Liver (tissue), 8 donors: ENCODE measurements at regions not wholly inside any gene's neighbourhood (a gene's known extent, or its start where the extent isn't known, plus 50 kb on each side); places are given as distances from the start of the nearest gene placed in this dataset.

Experiments used
- DNase-seq: peaks from one replicate; pipeline ENCODE4 v3.0.0-alpha.2; 2017; ENCODE audit warnings: low spot score
- H3K27ac ChIP-seq, 2 donors: one replicate each; pipeline ENCODE4 v1.7.0; 2013; ENCODE audit warnings: inconsistent platforms in 2 of 2, low read length in 2 of 2, control low read depth in 1 of 2, low read depth in 1 of 2, mild to moderate bottlenecking in 1 of 2
- H3K27me3 ChIP-seq, 4 donors: one replicate each; pipeline versions ENCODE4 v1.6.1 to v1.7.0; 2013; ENCODE audit warnings: low read length in 3 of 4, inconsistent platforms in 1 of 4, mild to moderate bottlenecking in 1 of 4, moderate library complexity in 1 of 4; ENCODE audit not compliant: control insufficient read depth in 4 of 4, insufficient read depth in 4 of 4
- H3K36me3 ChIP-seq, 4 donors: one replicate each; pipeline versions ENCODE4 v1.6.1 to v1.7.0; 2013; ENCODE audit warnings: low read length in 3 of 4, mild to moderate bottlenecking in 3 of 4, low read depth in 1 of 4, moderate library complexity in 1 of 4; ENCODE audit not compliant: control insufficient read depth in 4 of 4, insufficient read depth in 3 of 4
- H3K4me1 ChIP-seq, 4 donors: one replicate each; pipeline versions ENCODE4 v1.6.1 to v1.7.0; 2013; ENCODE audit warnings: low read length in 3 of 4, mild to moderate bottlenecking in 3 of 4, moderate library complexity in 1 of 4; ENCODE audit not compliant: control insufficient read depth in 4 of 4, insufficient read depth in 4 of 4
- H3K4me3 ChIP-seq, 3 donors: one replicate each; pipeline versions ENCODE4 v1.6.1 to v1.7.0; 2013; ENCODE audit warnings: low read length in 3 of 3, control low read depth in 1 of 3, low read depth in 1 of 3, mild to moderate bottlenecking in 1 of 3
- H3K9ac ChIP-seq, 2 donors: one replicate each; pipeline ENCODE4 v1.7.0; 2013; ENCODE audit warnings: low read length in 2 of 2, mild to moderate bottlenecking in 2 of 2, moderate library complexity in 2 of 2, control low read depth in 1 of 2, low read depth in 1 of 2
- H3K9me3 ChIP-seq, 4 donors: one replicate each; pipeline versions ENCODE4 v1.6.1 to v1.7.0; 2013; ENCODE audit warnings: low read length in 3 of 4; ENCODE audit not compliant: control insufficient read depth in 4 of 4
- CTCF ChIP-seq: fragments of 150-350 bp; IDR thresholded peaks from 2 replicates; pipeline ENCODE4 v1.5.1; 2017; ENCODE audit warnings: improper control_type of control experiment, low read depth, low read length; ENCODE audit not compliant: missing input control
- EGR1 ChIP-seq, 2 donors: IDR thresholded peaks; 2 replicates each; pipeline ENCODE4 v1.6.1; 2016 to 2018; ENCODE audit warnings: antibody characterized with exemption in 2 of 2, low read depth in 2 of 2
- FOXA1 ChIP-seq: IDR thresholded peaks from 2 replicates; pipeline ENCODE4 v1.6.1; 2016; ENCODE audit warnings: antibody characterized with exemption
- FOXA2 ChIP-seq: IDR thresholded peaks from 2 replicates; pipeline ENCODE4 v1.6.1; 2016; ENCODE audit warnings: antibody characterized with exemption
- GABPA ChIP-seq, 2 donors: IDR thresholded peaks in 1 of 2; conservative IDR thresholded peaks in 1 of 2; 2 replicates each; pipeline ENCODE4 v1.6.1; 2016; ENCODE audit warnings: antibody characterized with exemption in 2 of 2, mild to moderate bottlenecking in 1 of 2, moderate library complexity in 1 of 2
- HNF4A ChIP-seq, 2 donors: conservative IDR thresholded peaks; 2 replicates each; pipeline ENCODE4 v1.6.1; 2016; ENCODE audit warnings: antibody characterized with exemption in 2 of 2, mild to moderate bottlenecking in 2 of 2
- HNF4G ChIP-seq: IDR thresholded peaks from 2 replicates; pipeline ENCODE4 v1.6.1; 2016; ENCODE audit warnings: antibody characterized with exemption
- JUND ChIP-seq, 2 donors: IDR thresholded peaks; 2 replicates each; pipeline ENCODE4 v1.6.1; 2016; ENCODE audit warnings: antibody characterized with exemption in 2 of 2
- NR2F2 ChIP-seq: IDR thresholded peaks from 2 replicates; pipeline ENCODE4 v1.6.1; 2016; ENCODE audit warnings: antibody characterized with exemption
- RAD21 ChIP-seq, 2 donors: IDR thresholded peaks; 2 replicates each; pipeline ENCODE4 v1.6.1; 2016; ENCODE audit warnings: antibody characterized with exemption in 2 of 2, mild to moderate bottlenecking in 2 of 2
- RXRA ChIP-seq, 2 donors: IDR thresholded peaks; 2 replicates each; pipeline ENCODE4 v1.6.1; 2017 to 2018; ENCODE audit warnings: antibody characterized with exemption in 2 of 2, mild to moderate bottlenecking in 1 of 2
- SP1 ChIP-seq: IDR thresholded peaks from 2 replicates; pipeline ENCODE4 v1.6.1; 2018; ENCODE audit warnings: antibody characterized with exemption, mild to moderate bottlenecking
- TAF1 ChIP-seq: conservative IDR thresholded peaks from 2 replicates; pipeline ENCODE4 v1.6.1; 2016; ENCODE audit warnings: antibody characterized with exemption, mild to moderate bottlenecking
- YY1 ChIP-seq: IDR thresholded peaks from 2 replicates; pipeline ENCODE4 v1.6.1; 2016; ENCODE audit warnings: antibody characterized with exemption, mild to moderate bottlenecking
- WGBS: extraction: QIAGEN DNeasy Blood & Tissue Kit; methylation state at CpG from one replicate; pipeline ENCODE4 v1.1.7; 2013; 5-methylcytosine and 5-hydroxymethylcytosine counted together
- TF ChIP-seq, protein P1 (sequence below): IDR thresholded peaks from 2 replicates; pipeline ENCODE4 v1.6.1; 2016; ENCODE audit warnings: antibody characterized with exemption
- TF ChIP-seq, protein P2 (sequence below): IDR thresholded peaks from 2 replicates; pipeline ENCODE4 v1.6.1; 2016; ENCODE audit warnings: antibody characterized with exemption
- TF ChIP-seq, protein P3 (sequence below): IDR thresholded peaks from 2 replicates; pipeline ENCODE4 v1.6.1; 2016; ENCODE audit warnings: antibody characterized with exemption, mild to moderate bottlenecking
- TF ChIP-seq, protein P4 (sequence below): IDR thresholded peaks from 2 replicates; pipeline ENCODE4 v1.6.1; 2016; ENCODE audit warnings: antibody characterized with exemption
- donor health status: healthy.
- donor health status: healthy.
- donor health status: healthy.
- donor health status: healthy.
- donor health status: healthy.

- Histone ChIP-seq H3K27me3 (no peaks in the 10 kb centered on the region), H3K4me1 (no peaks in the 10 kb centered on the region), H3K9ac (no peak overlapping the region), H3K27ac (no peak overlapping the region), H3K4me3 (no peak overlapping the region), H3K36me3 (no peaks in the 10 kb centered on the region), H3K9me3 (no peaks in the 10 kb centered on the region)
- DNase-seq, result no peak
- TF ChIP-seq SP1 (no peak), CTCF (no peak), HNF4G (no peak), RAD21 (IDR thresholded peaks at IDR 0.05) (no peak), EGR1 (IDR thresholded peaks at IDR 0.05; ENCODE audit: low read depth in 2 of 2) (no peak), GABPA (IDR thresholded peaks at IDR 0.05 in 1 of 2, conservative IDR thresholded peaks at IDR 0.05 in 1 of 2) (no peak)
- TF ChIP-seq, protein P1, sequence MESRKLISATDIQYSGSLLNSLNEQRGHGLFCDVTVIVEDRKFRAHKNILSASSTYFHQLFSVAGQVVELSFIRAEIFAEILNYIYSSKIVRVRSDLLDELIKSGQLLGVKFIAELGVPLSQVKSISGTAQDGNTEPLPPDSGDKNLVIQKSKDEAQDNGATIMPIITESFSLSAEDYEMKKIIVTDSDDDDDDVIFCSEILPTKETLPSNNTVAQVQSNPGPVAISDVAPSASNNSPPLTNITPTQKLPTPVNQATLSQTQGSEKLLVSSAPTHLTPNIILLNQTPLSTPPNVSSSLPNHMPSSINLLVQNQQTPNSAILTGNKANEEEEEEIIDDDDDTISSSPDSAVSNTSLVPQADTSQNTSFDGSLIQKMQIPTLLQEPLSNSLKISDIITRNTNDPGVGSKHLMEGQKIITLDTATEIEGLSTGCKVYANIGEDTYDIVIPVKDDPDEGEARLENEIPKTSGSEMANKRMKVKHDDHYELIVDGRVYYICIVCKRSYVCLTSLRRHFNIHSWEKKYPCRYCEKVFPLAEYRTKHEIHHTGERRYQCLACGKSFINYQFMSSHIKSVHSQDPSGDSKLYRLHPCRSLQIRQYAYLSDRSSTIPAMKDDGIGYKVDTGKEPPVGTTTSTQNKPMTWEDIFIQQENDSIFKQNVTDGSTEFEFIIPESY, result no peak
- WGBS, result 79% methylated on average over 2 of the region's 2 CpGs
Measured at GRCh38 chr5:8828596-8829322, 717.1 kb downstream of the SEMA5A start.

DNA sequence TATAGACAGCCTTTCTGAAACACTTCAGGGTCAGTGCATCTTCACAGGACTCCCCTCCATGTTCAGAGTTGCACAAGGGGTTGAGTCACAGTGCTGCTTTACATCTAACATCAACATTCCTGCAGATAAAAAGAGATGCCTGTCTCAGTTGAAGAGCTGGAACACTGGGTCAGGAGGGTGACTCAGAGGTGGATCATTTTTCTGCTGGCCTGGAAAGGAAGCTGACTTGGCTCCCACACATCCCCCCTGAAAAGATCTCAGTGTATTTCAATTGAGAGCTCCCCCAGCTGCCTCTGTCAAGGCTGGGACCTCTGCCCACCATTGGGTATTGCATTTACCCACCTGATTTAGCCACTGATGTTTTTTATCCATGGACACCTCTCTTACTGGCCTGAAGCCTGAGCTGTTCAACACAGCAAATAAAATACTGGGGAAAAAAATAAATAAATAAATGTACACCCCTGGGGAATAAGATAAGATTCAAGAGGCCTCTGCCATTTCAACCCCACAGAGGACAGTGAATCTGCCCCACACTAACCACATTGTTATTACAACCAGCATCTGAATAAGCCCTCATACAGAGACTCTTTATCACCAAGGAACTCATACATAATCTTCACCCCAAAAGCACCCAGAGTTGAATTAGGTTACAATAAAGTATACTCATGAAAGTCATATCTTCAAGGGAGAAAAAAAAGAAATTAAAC is 716.4 kb downstream of the SEMA5A start:
- no peaks in the 10 kb centered on the region for H3K27me3 ChIP-seq
- H3K4me3 ChIP-seq, result no peak overlapping the region
- H3K9ac ChIP-seq, result no peak overlapping the region
- H3K36me3 ChIP-seq, result no peaks in the 10 kb centered on the region
- no peak for DNase-seq
- no peak overlapping the region for H3K27ac ChIP-seq
- H3K4me1 ChIP-seq, result no peaks in the 10 kb centered on the region
- TF ChIP-seq HNF4A (conservative IDR thresholded peaks at IDR 0.05), result no peak
- no peak for TF ChIP-seq FOXA1
- no peak for TF ChIP-seq CTCF
- no peak for TF ChIP-seq YY1
- TF ChIP-seq, protein P1, result no peak
- TF ChIP-seq JUND (IDR thresholded peaks at IDR 0.05), result no peak
- TF ChIP-seq RXRA (IDR thresholded peaks at IDR 0.05), result no peak
- TF ChIP-seq HNF4G, result no peak
- TF ChIP-seq EGR1 (IDR thresholded peaks at IDR 0.05; ENCODE audit: low read depth in 2 of 2), result no peak
- TF ChIP-seq GABPA (IDR thresholded peaks at IDR 0.05 in 1 of 2, conservative IDR thresholded peaks at IDR 0.05 in 1 of 2), result no peak
- TF ChIP-seq SP1, result no peak
- TF ChIP-seq NR2F2, result no peak
- TF ChIP-seq, protein P2, sequence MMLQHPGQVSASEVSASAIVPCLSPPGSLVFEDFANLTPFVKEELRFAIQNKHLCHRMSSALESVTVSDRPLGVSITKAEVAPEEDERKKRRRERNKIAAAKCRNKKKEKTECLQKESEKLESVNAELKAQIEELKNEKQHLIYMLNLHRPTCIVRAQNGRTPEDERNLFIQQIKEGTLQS, result no peak
- TF ChIP-seq FOXA2, result no peak
- no peak for TF ChIP-seq RAD21 (IDR thresholded peaks at IDR 0.05)
- TF ChIP-seq TAF1, result no peak
- TF ChIP-seq, protein P3, sequence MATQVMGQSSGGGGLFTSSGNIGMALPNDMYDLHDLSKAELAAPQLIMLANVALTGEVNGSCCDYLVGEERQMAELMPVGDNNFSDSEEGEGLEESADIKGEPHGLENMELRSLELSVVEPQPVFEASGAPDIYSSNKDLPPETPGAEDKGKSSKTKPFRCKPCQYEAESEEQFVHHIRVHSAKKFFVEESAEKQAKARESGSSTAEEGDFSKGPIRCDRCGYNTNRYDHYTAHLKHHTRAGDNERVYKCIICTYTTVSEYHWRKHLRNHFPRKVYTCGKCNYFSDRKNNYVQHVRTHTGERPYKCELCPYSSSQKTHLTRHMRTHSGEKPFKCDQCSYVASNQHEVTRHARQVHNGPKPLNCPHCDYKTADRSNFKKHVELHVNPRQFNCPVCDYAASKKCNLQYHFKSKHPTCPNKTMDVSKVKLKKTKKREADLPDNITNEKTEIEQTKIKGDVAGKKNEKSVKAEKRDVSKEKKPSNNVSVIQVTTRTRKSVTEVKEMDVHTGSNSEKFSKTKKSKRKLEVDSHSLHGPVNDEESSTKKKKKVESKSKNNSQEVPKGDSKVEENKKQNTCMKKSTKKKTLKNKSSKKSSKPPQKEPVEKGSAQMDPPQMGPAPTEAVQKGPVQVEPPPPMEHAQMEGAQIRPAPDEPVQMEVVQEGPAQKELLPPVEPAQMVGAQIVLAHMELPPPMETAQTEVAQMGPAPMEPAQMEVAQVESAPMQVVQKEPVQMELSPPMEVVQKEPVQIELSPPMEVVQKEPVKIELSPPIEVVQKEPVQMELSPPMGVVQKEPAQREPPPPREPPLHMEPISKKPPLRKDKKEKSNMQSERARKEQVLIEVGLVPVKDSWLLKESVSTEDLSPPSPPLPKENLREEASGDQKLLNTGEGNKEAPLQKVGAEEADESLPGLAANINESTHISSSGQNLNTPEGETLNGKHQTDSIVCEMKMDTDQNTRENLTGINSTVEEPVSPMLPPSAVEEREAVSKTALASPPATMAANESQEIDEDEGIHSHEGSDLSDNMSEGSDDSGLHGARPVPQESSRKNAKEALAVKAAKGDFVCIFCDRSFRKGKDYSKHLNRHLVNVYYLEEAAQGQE, result no peak
- TF ChIP-seq, protein P4, sequence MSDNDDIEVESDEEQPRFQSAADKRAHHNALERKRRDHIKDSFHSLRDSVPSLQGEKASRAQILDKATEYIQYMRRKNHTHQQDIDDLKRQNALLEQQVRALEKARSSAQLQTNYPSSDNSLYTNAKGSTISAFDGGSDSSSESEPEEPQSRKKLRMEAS, result no peak
- no peaks in the 10 kb centered on the region for H3K9me3 ChIP-seq
